ENCODE measurements at regions not wholly inside any gene's neighbourhood (a gene's known extent, or its start where the extent isn't known, plus 50 kb on each side); places are given as distances from the start of the nearest gene placed in this dataset.

- DNase-seq (ENCODE audit: low read depth): no peak
Observed at GRCh38 chr10:81784111-81784597, 90.8 kb upstream of the NRG3 start.

DNA sequence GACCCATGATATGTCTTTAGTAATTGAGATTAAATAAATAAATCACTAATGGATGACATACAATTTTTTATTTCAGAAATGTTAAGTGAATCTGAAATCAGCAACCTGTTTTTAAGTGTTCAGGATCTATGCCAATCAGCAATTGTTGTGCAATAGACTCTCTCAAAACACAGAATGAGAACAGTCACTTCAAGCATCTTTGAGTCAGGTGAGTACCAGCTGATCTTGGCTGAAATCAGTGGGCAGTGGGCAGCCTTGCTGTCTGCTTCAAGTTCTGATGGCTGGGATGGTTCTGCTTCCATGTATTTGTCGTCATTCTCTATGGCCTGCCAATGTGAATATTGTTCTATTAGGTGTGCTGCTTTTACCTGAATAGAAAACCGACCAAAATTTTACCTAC, 82.3 kb upstream of the NRG3 start:
- no peak for DNase-seq (ENCODE audit: low read depth)

DNA sequence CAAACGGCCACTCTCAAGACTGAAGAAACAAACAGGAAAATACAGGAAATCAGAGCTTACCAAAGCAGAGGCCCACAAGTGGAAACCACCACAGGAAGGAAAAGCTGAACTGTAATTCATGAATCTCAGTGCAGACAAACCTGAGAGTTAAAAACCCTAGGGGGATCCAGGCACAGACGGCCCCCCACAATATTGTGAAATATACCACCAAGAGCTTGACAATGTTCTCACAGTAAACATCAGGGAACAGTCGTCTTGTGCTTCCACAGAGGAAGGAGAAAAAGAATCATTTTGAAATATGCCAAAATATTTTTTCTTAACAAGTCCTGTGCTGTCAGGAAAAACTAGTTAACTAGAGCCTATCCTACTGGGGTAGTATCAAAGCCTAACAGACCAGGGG, 68.2 kb upstream of the NRG3 start:
- no peak for DNase-seq (ENCODE audit: low read depth)

- DNase-seq (ENCODE audit: low read depth): no peak
Observed at GRCh38 chr10:81814842-81815241, 60.2 kb upstream of the NRG3 start.

DNA sequence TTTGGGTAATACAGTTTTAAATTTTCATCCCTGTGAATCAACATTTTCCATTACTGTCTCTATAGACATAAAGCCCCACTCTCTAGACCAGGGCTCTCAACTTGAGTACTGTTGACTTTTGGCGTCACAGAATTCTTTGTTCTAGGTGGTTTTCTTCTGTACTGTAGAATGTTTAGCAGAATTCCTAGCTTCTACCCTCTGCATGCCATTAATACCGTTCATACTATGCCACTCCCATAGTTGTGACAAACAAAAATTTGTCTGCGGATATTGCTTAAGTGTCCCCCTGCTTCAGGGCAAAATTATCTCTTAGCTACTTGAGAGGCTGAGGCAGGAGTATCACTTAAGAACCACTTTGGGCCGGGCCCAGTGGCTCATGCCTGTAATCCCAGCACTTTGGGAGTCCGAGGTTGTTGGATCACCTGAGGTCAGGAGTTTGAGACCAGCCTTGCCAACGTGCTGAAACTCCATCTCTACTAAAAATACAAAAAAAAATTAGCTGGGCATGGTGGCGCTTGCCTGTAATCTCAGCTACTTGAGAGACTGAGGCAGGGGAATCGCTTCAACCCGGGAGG, 57.3 kb upstream of the NRG3 start:
- DNase-seq (ENCODE audit: low read depth): no peak

DNA sequence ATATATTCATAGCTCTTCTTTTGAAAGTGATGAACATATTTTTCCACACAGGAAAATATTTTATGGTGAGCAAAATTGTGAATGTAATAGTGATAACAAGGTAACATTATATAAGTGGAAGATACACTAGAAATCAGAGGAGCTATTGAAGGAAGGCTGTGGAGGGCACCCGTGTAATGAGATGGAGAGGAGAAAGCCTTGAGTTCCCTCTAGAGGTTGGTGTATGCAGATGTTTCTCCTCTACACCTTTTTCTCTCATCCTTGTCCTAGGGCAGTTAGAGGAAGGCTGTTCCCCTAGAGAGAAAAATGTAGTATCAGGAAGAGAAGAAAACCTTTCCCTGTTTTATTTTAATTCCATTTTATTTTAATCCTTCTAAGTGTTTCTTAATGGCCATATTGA, 54.6 kb upstream of the NRG3 start:
- no peak for DNase-seq (ENCODE audit: low read depth)
